ENCODE measurements at regions not wholly inside any gene's neighbourhood (a gene's known extent, or its start where the extent isn't known, plus 50 kb on each side); places are given as distances from the start of the nearest gene placed in this dataset.

GRCh38 chr13:104580931-104581330 is 1514.7 kb upstream of the SLC10A2 start:
- TF ChIP-seq CTCF (IDR thresholded peaks at IDR 0.05) (no peak), POLR2A (IDR thresholded peaks at IDR 0.05) (no peak)

All from thyroid gland (tissue), 4 donors.